Testis (tissue), 2 donors: ENCODE measurements at regions not wholly inside any gene's neighbourhood (a gene's known extent, or its start where the extent isn't known, plus 50 kb on each side); places are given as distances from the start of the nearest gene placed in this dataset.

ENCODE experiments used
- DNase-seq: peaks from one replicate; pipeline ENCODE4 v3.0.0-alpha.2; 2019
- H3K27ac ChIP-seq, 2 donors: fragments of 200-600 bp; sonication (generic); one replicate each; pipeline ENCODE4 v1.5.1; 2019
- H3K27me3 ChIP-seq: fragments of 200-600 bp; sonication (generic); one replicate; pipeline ENCODE4 v1.5.1; 2019
- H3K36me3 ChIP-seq: fragments of 200-600 bp; sonication (generic); one replicate; pipeline ENCODE4 v1.5.1; 2017; ENCODE audit warnings: low read depth; ENCODE audit errors: missing control alignments
- H3K4me1 ChIP-seq: fragments of 200-600 bp; sonication (generic); one replicate; pipeline ENCODE4 v1.5.1; 2019
- H3K4me3 ChIP-seq, 2 donors: fragments of 200-600 bp; sonication (generic); one replicate each; pipeline ENCODE4 v1.5.1; 2017 to 2019
- H3K9me3 ChIP-seq: fragments of 200-600 bp; sonication (generic); one replicate; pipeline ENCODE4 v1.5.1; 2017
- POLR2A ChIP-seq: fragments of 450-650 bp; IDR thresholded peaks from one replicate; pipeline ENCODE4 v1.6.1; 2017; ENCODE audit warnings: antibody characterized with exemption, mild to moderate bottlenecking, moderate library complexity
- WGBS, 2 donors: methylation state at CpG; one replicate each; pipeline ENCODE4 v1.1.5; 2018; 5-methylcytosine and 5-hydroxymethylcytosine counted together
- intact Hi-C: fragments of 100-400 bp; cut with DNase I; formaldehyde crosslinking; loops from one replicate; pipeline ENCODE4 v1.15.1; 2023; ENCODE audit warnings: low total_unique reads
- TF ChIP-seq, protein P1 (sequence below), 3 experiments: fragments of 450-650 bp in 2 of 3; fragments of 200-600 bp in 1 of 3; sonication (generic) in 1 of 3; IDR thresholded peaks; one replicate each; pipeline ENCODE4 v1.5.1; 2016 to 2019; ENCODE audit warnings: antibody characterized with exemption in 3 of 3, mild to moderate bottlenecking in 2 of 3, moderate library complexity in 1 of 3

DNA sequence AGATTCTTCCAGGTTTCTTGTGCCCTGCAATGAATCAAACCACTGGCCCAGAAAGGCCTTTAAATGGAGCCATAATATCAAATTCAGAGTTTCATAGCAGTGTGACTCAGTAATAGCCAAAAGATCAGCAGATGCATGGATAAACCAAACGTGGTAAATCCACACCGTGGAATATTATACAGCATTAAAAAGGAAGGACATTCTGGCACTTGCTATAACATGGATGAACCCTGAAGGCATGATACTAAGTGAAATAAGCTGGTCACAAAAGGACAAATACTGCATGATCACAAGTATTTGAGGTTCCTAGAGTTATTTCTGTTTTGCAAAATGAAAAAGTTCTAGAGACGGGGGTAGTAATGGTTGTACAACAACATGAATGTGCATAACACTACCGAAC is 140.1 kb downstream of the TOMM20 start:
- Histone ChIP-seq H3K27ac (peak overlapping the region; percentile 78 to 93), H3K27me3 (no peaks in the 10 kb centered on the region), H3K9me3 (no peaks in the 10 kb centered on the region), H3K4me3 (no peak overlapping the region), H3K36me3 (no peaks in the 10 kb centered on the region), H3K4me1 (peaks cover 48% of the 10 kb centered on the region)
- intact Hi-C loops: loop anchor here (10.0 kb wide), 2 partner anchors 86 to 264 kb away; no protein-coding TSS in a partner anchor
- 92 to 94% methylated on average over 4 of the region's 4 CpGs for WGBS, 2 donors
- TF ChIP-seq POLR2A: no peak
- TF ChIP-seq, protein P1, sequence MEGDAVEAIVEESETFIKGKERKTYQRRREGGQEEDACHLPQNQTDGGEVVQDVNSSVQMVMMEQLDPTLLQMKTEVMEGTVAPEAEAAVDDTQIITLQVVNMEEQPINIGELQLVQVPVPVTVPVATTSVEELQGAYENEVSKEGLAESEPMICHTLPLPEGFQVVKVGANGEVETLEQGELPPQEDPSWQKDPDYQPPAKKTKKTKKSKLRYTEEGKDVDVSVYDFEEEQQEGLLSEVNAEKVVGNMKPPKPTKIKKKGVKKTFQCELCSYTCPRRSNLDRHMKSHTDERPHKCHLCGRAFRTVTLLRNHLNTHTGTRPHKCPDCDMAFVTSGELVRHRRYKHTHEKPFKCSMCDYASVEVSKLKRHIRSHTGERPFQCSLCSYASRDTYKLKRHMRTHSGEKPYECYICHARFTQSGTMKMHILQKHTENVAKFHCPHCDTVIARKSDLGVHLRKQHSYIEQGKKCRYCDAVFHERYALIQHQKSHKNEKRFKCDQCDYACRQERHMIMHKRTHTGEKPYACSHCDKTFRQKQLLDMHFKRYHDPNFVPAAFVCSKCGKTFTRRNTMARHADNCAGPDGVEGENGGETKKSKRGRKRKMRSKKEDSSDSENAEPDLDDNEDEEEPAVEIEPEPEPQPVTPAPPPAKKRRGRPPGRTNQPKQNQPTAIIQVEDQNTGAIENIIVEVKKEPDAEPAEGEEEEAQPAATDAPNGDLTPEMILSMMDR (IDR thresholded peaks at IDR 0.05): no peak
- DNase-seq: no peak

DNA sequence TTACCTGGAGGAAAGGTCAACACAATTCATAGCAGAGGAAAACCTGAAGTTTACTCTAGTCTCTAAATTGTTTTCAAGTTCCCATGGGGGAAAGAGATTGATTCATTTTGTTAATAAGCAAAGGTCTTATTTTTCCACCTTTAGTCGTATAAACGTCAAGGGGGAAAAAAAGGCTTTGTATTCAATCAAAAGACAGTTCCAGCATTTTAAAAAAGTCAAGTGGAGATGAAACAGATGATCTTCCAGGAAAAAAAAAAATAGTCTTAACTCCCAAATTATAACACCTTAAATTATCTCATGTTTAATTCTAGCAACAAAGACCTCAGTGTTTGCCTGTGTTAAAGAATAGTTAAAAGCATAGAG is 140.5 kb downstream of the TOMM20 start:
- Histone ChIP-seq H3K4me1 (peaks cover 48% of the 10 kb centered on the region), H3K27ac (peak overlapping the region; percentile 78 to 93), H3K9me3 (no peaks in the 10 kb centered on the region), H3K36me3 (no peaks in the 10 kb centered on the region), H3K4me3 (no peak overlapping the region), H3K27me3 (no peaks in the 10 kb centered on the region)
- no peak for TF ChIP-seq POLR2A
- TF ChIP-seq, protein P1 (IDR thresholded peaks at IDR 0.05): no peak
- intact Hi-C loops: loop anchor here (10.0 kb wide), 2 partner anchors 87 to 263 kb away; no protein-coding TSS in a partner anchor
- DNase-seq: no peak
- WGBS, 2 donors: 60 to 73% methylated on average over 2 of the region's 2 CpGs

DNA sequence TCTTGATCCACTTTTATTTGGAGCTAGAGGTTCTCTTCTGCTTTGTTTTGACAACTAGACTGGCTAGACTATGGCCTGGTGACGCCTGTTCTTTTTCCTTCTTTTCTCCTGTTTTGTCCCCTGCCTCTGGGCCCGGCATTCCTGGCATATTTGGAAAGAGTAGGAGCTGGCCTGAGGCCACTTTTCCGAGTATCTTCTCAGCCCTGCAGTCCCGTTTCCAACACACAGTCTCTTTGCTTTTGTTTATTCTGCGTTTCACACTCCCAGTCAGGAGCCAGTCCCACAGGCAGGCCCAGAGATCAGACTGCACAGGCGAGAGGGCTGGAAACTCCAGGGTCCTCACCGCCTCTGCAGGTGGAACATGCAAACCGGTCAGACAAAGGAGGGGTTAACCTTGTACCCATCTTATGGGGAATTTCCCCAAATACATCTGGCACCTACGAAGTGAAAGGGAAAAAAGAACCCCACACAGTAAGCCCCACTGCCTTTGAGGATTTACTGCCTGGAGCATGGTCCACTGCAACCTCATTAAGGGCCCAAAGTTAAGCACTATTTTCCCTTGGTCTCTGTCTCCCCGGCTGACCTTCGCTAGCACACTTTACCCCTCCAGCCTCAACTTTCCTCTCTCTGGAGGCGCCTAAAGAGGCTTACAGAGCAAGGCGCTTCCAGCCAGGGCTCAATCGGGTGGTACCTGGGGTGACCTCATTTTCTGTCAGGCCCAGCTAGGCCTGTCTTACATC is 141.1 kb downstream of the TOMM20 start:
- no peaks in the 10 kb centered on the region for H3K27me3 ChIP-seq
- intact Hi-C loops: loop anchor here (10.0 kb wide), 2 partner anchors 87 to 263 kb away; no protein-coding TSS in a partner anchor
- H3K27ac ChIP-seq: peak overlapping the region; percentile 78 to 93
- no peaks in the 10 kb centered on the region for H3K9me3 ChIP-seq
- TF ChIP-seq POLR2A: no peak
- TF ChIP-seq, protein P1 (IDR thresholded peaks at IDR 0.05): no peak
- H3K4me1 ChIP-seq: peaks cover 48% of the 10 kb centered on the region
- no peak overlapping the region for H3K4me3 ChIP-seq
- no peaks in the 10 kb centered on the region for H3K36me3 ChIP-seq
- DNase-seq: peak; percentile 85
- WGBS, 2 donors: 33 to 38% methylated on average over 14 of the region's 14 CpGs

DNA sequence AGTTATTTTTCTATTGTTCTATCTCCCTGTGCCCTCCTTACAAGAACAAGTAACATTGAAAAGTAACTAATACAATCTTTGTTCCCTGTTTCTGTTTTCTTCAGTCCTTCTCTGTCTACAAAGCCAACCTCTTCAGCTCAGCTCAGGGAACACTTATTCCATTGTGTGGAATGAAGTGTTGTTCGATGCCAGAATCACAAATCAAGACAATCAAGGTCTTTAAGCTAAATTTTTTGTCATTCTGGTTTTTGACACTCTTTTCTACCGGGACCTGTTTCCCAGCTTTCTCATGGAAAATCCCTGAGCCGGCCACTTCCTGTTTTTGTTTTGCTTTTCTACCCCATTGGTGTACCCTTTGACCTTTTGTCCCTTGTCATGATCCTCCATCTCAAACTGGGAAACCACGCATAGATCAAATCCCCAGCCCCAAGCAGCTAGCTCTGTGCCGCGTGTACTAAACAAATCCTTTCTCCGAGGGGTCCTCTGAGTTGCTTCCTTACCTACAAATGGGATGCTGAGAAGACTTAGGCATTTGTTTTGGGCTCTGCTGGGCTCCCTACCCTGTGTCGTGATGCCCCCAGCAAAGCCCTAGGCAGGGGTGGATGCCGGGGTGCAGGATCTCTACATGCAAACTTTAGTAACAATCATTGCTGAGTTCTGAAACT is 141.8 kb downstream of the TOMM20 start:
- Histone ChIP-seq H3K9me3 (no peaks in the 10 kb centered on the region), H3K27me3 (no peaks in the 10 kb centered on the region), H3K36me3 (no peaks in the 10 kb centered on the region), H3K4me3 (no peak overlapping the region), H3K27ac (peak overlapping the region; percentile 78 to 93), H3K4me1 (peaks cover 48% of the 10 kb centered on the region)
- intact Hi-C loops: loop anchor here (10.0 kb wide), 2 partner anchors 88 to 262 kb away; no protein-coding TSS in a partner anchor
- TF ChIP-seq, protein P1 (IDR thresholded peaks at IDR 0.05): no peak
- TF ChIP-seq POLR2A: no peak
- 37 to 41% methylated on average over 9 of the region's 9 CpGs for WGBS, 2 donors
- DNase-seq: no peak
